ENCODE measurements at regions not wholly inside any gene's neighbourhood (a gene's known extent, or its start where the extent isn't known, plus 50 kb on each side); places are given as distances from the start of the nearest gene placed in this dataset.

DNA sequence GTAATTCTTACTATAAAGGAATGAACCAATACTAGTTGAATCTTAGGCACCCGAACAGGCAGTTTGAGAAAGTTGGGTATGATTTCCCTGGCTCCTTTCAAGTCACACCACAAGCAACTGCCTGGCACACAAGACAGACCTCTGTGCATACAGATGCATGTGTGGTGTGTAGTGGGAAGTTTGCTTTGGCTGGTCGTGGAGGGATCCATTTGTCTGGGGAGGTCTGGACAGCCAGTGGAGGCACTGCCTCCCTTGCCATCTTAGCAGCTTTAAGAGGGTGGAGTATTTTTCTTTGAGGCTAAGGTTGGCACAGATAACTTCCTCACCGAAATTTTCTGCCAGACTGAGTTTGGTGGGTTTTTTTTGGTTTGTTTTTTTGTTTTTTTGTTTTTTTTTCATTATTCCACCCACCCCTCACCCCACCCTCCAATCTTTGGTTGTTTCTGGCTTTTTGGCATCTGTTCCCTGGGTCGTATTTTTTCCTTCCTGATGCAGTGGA is 97.1 kb downstream of the TMEM212 start:
- Histone ChIP-seq H3K9me3 (ENCODE audit: control insufficient read depth in 3 of 3, low read length in 3 of 3) (no peaks in the 10 kb centered on the region), H3K27me3 (ENCODE audit: control insufficient read depth in 3 of 3, insufficient read depth in 3 of 3, low read length in 3 of 3) (no peaks in the 10 kb centered on the region), H3K4me1 (ENCODE audit: control insufficient read depth in 3 of 3, insufficient read depth in 3 of 3, low read length in 3 of 3) (no peaks in the 10 kb centered on the region), H3K36me3 (ENCODE audit: control insufficient read depth in 3 of 3, insufficient read depth in 3 of 3, low read length in 3 of 3) (no peaks in the 10 kb centered on the region), H3K27ac (ENCODE audit: low read depth, low read length) (no peak overlapping the region), H3K4me3 (ENCODE audit: low read length in 3 of 3) (no peak overlapping the region), H3K9ac (ENCODE audit: low read depth in 1 of 3, low read length in 3 of 3) (no peak overlapping the region)

- Histone ChIP-seq H3K27ac (ENCODE audit: low read depth, low read length) (no peak overlapping the region), H3K4me3 (ENCODE audit: low read length in 3 of 3) (no peak overlapping the region), H3K9me3 (ENCODE audit: control insufficient read depth in 3 of 3, low read length in 3 of 3) (no peaks in the 10 kb centered on the region), H3K27me3 (ENCODE audit: control insufficient read depth in 3 of 3, insufficient read depth in 3 of 3, low read length in 3 of 3) (no peaks in the 10 kb centered on the region), H3K4me1 (ENCODE audit: control insufficient read depth in 3 of 3, insufficient read depth in 3 of 3, low read length in 3 of 3) (no peaks in the 10 kb centered on the region), H3K36me3 (ENCODE audit: control insufficient read depth in 3 of 3, insufficient read depth in 3 of 3, low read length in 3 of 3) (no peaks in the 10 kb centered on the region), H3K9ac (ENCODE audit: low read depth in 1 of 3, low read length in 3 of 3) (no peak overlapping the region)
These were observed 95.9 kb upstream of the FNDC3B start for GRCh38 chr3:171943262-171944117.

DNA sequence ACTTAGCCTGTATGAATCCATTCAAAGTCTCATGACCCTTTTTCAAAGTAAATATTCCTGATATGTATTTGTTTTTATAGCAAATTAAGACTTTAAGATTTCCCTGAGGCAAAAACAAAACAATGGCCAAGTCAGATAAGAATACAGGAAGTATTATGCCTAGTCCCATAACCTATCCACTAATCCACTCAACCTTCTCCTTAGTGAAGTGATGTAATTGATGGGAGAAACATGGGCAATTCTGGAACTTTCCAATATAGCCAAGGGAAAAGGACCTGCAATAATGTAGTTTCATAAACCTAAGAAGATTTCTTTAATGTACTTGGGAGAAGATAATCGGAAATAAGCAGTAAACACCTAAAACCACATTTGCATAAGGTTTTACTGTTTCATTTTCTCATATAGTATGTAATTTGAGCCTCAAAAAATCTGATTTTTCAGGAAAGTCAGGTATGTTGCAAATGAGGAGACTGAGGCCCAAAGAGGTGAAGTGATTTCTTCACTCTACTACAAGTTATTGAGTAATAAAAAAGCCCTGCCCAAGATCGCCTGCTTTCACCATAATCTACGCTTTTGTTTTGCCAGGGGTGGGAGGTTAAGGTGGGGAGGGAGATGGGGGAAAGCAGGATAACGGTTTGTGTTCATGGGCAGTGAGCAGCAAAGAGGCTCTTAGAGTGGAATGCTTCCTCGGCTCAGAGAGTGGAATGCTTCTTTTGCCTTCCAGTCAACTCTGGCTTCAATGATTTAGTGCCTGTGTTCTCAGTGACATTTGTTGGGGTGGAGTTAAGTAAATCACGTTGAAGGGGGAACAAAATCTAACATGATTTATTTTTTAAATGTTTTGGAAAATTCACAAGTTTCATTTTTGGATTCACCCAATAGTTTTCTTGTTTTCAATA is 95.0 kb upstream of the FNDC3B start:
- Histone ChIP-seq H3K36me3 (ENCODE audit: control insufficient read depth in 3 of 3, insufficient read depth in 3 of 3, low read length in 3 of 3) (no peaks in the 10 kb centered on the region), H3K4me3 (ENCODE audit: low read length in 3 of 3) (no peak overlapping the region), H3K9me3 (ENCODE audit: control insufficient read depth in 3 of 3, low read length in 3 of 3) (no peaks in the 10 kb centered on the region), H3K27ac (ENCODE audit: low read depth, low read length) (no peak overlapping the region), H3K9ac (ENCODE audit: low read depth in 1 of 3, low read length in 3 of 3) (no peak overlapping the region), H3K4me1 (ENCODE audit: control insufficient read depth in 3 of 3, insufficient read depth in 3 of 3, low read length in 3 of 3) (no peaks in the 10 kb centered on the region), H3K27me3 (ENCODE audit: control insufficient read depth in 3 of 3, insufficient read depth in 3 of 3, low read length in 3 of 3) (no peaks in the 10 kb centered on the region)

DNA sequence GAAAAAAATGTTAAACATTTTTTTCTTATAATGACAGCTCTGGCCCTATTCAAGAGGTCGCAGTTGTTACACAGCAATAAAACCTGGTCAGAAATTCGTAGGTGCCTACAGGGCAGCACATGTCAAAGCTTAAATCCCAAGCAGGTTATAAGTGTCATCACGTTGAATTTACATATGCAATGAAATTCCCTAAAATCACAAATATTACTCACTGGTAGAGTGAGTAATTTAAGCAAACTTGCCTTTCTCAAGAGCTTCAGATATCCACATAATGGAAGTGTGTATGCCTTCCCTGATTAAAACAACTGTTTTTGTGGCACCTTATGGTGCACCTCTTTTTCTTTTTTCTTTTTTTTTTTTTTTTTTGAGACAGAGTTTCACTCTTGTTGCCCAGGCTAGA is 90.7 kb upstream of the FNDC3B start:
- Histone ChIP-seq H3K9ac (ENCODE audit: low read depth in 1 of 3, low read length in 3 of 3) (no peak overlapping the region), H3K27ac (ENCODE audit: low read depth, low read length) (no peak overlapping the region), H3K36me3 (ENCODE audit: control insufficient read depth in 3 of 3, insufficient read depth in 3 of 3, low read length in 3 of 3) (no peaks in the 10 kb centered on the region), H3K4me3 (ENCODE audit: low read length in 3 of 3) (no peak overlapping the region), H3K9me3 (ENCODE audit: control insufficient read depth in 3 of 3, low read length in 3 of 3) (no peaks in the 10 kb centered on the region), H3K27me3 (ENCODE audit: control insufficient read depth in 3 of 3, insufficient read depth in 3 of 3, low read length in 3 of 3) (no peaks in the 10 kb centered on the region), H3K4me1 (ENCODE audit: control insufficient read depth in 3 of 3, insufficient read depth in 3 of 3, low read length in 3 of 3) (no peaks in the 10 kb centered on the region)

GRCh38 chr3:171949554-171949953 is 89.8 kb upstream of the FNDC3B start:
- Histone ChIP-seq H3K4me3 (ENCODE audit: low read length in 3 of 3) (no peak overlapping the region), H3K36me3 (ENCODE audit: control insufficient read depth in 3 of 3, insufficient read depth in 3 of 3, low read length in 3 of 3) (no peaks in the 10 kb centered on the region), H3K4me1 (ENCODE audit: control insufficient read depth in 3 of 3, insufficient read depth in 3 of 3, low read length in 3 of 3) (no peaks in the 10 kb centered on the region), H3K27ac (ENCODE audit: low read depth, low read length) (no peak overlapping the region), H3K9ac (ENCODE audit: low read depth in 1 of 3, low read length in 3 of 3) (no peak overlapping the region), H3K27me3 (ENCODE audit: control insufficient read depth in 3 of 3, insufficient read depth in 3 of 3, low read length in 3 of 3) (no peaks in the 10 kb centered on the region), H3K9me3 (ENCODE audit: control insufficient read depth in 3 of 3, low read length in 3 of 3) (no peaks in the 10 kb centered on the region)

DNA sequence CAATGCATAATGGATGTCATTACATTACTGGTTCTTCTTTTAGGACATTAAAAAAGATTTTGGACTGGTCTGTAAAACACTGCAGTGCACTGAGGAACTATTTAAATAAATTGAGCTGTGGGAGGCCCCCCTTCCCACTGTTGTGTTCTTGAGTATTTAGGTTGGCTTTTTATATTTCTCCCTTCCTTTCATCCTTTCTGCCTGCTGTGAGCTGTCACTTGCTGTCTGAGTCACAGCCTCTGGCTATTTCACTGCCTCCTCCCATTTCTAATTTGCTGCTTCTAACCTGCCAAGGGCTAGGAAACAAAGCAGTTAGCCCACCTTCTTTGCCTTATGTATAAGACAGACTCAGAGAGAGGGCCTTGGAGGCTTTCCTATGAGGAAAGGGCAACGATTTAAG is 89.0 kb upstream of the FNDC3B start:
- H3K4me3 ChIP-seq (ENCODE audit: low read length in 3 of 3), result no peak overlapping the region
- no peaks in the 10 kb centered on the region for H3K4me1 ChIP-seq (ENCODE audit: control insufficient read depth in 3 of 3, insufficient read depth in 3 of 3, low read length in 3 of 3)
- no peaks in the 10 kb centered on the region for H3K27me3 ChIP-seq (ENCODE audit: control insufficient read depth in 3 of 3, insufficient read depth in 3 of 3, low read length in 3 of 3)
- H3K27ac ChIP-seq (ENCODE audit: low read depth, low read length), result no peak overlapping the region
- H3K9me3 ChIP-seq (ENCODE audit: control insufficient read depth in 3 of 3, low read length in 3 of 3), result no peaks in the 10 kb centered on the region
- no peak overlapping the region for H3K9ac ChIP-seq (ENCODE audit: low read depth in 1 of 3, low read length in 3 of 3)
- H3K36me3 ChIP-seq (ENCODE audit: control insufficient read depth in 3 of 3, insufficient read depth in 3 of 3, low read length in 3 of 3), result no peaks in the 10 kb centered on the region

- Histone ChIP-seq H3K27me3 (ENCODE audit: control insufficient read depth in 3 of 3, insufficient read depth in 3 of 3, low read length in 3 of 3) (no peaks in the 10 kb centered on the region), H3K4me3 (ENCODE audit: low read length in 3 of 3) (no peak overlapping the region), H3K9me3 (ENCODE audit: control insufficient read depth in 3 of 3, low read length in 3 of 3) (no peaks in the 10 kb centered on the region), H3K4me1 (ENCODE audit: control insufficient read depth in 3 of 3, insufficient read depth in 3 of 3, low read length in 3 of 3) (no peaks in the 10 kb centered on the region), H3K36me3 (ENCODE audit: control insufficient read depth in 3 of 3, insufficient read depth in 3 of 3, low read length in 3 of 3) (no peaks in the 10 kb centered on the region), H3K27ac (ENCODE audit: low read depth, low read length) (no peak overlapping the region), H3K9ac (ENCODE audit: low read depth in 1 of 3, low read length in 3 of 3) (no peak overlapping the region)
These were observed 87.8 kb upstream of the FNDC3B start for GRCh38 chr3:171951597-171951996.

DNA sequence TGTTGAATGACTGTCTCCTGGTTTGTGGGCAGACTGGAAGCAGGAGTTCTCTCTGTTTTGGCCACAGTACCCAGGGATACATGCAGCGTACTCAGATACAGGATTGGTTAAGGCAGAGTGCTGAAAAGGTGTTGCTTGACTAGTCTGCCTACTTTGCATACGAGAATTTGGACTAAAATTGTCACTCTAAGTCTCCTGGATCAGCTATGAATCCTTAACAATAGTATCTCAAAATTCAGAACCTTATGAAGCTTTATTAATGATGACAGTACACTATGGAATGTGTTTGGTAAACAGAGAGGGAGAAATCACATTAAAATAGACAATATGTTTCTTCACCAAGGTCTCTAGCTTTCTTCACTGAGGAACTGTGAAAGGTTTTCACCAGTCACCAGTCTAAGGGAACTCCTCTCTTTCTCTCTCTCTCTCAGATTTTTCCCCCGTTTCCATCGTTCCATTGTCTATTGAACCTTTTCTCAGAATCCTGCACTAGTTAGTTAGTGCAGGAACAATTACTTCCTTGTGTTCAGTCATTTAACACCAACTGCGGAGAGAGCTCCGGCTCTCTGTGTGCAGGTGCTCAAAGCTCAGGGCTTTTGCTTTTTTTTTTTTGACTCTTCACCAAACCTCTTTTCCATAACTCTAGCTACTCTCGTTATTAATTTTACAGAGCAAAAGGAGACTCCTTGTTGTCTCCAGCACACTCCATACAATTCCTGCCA is 85.9 kb upstream of the FNDC3B start:
- H3K27me3 ChIP-seq (ENCODE audit: control insufficient read depth in 3 of 3, insufficient read depth in 3 of 3, low read length in 3 of 3), result no peaks in the 10 kb centered on the region
- H3K27ac ChIP-seq (ENCODE audit: low read depth, low read length), result no peak overlapping the region

DNA sequence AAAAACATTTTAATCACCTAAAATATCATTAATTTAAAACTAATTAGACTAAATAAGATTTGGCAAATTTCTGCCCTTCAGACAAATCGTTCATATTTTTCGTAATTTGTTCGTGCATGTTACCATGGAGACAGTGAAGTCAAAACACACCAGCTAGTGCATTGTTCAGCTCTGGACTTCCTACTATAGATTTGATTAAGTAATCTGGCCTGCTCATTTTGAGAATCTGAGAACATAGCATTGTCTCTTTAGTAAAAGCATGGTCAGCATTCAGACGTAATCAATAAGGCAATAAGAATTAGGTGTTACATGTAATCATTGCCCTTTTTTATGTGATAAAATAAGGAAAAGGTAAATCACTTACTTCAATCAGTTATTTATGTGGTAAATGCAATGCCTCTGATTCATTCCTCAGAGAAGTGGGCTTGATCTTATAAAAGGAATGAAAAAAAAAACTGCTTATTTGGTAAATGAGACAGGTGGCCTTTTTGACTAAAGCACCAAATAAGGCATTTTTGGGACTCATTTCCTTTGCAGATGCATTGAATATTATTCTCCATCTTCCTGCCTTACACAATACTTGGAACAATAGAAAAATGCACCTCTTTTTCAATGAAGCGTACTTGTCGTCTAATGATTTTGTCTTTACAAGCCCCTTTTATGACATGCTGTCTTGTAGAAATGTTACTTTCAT is 84.5 kb upstream of the FNDC3B start:
- no peaks in the 10 kb centered on the region for H3K4me1 ChIP-seq (ENCODE audit: control insufficient read depth in 3 of 3, insufficient read depth in 3 of 3, low read length in 3 of 3)
- no peak overlapping the region for H3K27ac ChIP-seq (ENCODE audit: low read depth, low read length)

More for the DNA sequence above, 85.9 kb upstream of the FNDC3B start:
- no peaks in the 10 kb centered on the region for H3K4me1 ChIP-seq (ENCODE audit: control insufficient read depth in 3 of 3, insufficient read depth in 3 of 3, low read length in 3 of 3)
- H3K4me3 ChIP-seq (ENCODE audit: low read length in 3 of 3), result no peak overlapping the region
- H3K9me3 ChIP-seq (ENCODE audit: control insufficient read depth in 3 of 3, low read length in 3 of 3), result no peaks in the 10 kb centered on the region
- no peak overlapping the region for H3K9ac ChIP-seq (ENCODE audit: low read depth in 1 of 3, low read length in 3 of 3)
- no peaks in the 10 kb centered on the region for H3K36me3 ChIP-seq (ENCODE audit: control insufficient read depth in 3 of 3, insufficient read depth in 3 of 3, low read length in 3 of 3)

More for the DNA sequence above, 84.5 kb upstream of the FNDC3B start:
- Histone ChIP-seq H3K36me3 (ENCODE audit: control insufficient read depth in 3 of 3, insufficient read depth in 3 of 3, low read length in 3 of 3) (no peaks in the 10 kb centered on the region), H3K27me3 (ENCODE audit: control insufficient read depth in 3 of 3, insufficient read depth in 3 of 3, low read length in 3 of 3) (no peaks in the 10 kb centered on the region), H3K4me3 (ENCODE audit: low read length in 3 of 3) (no peak overlapping the region), H3K9ac (ENCODE audit: low read depth in 1 of 3, low read length in 3 of 3) (no peak overlapping the region), H3K9me3 (ENCODE audit: control insufficient read depth in 3 of 3, low read length in 3 of 3) (no peaks in the 10 kb centered on the region)

Data from skeletal muscle tissue (tissue), 3 donors.